Stimulated activated memory B cell treated with anti-CD40 and anti-IgM and Interleukin-4, amounts not matched to agents 10 μg/mL and 1 μg/mL and 100 μg/mL, for 72 hours (primary cell): ENCODE measurements at regions not wholly inside any gene's neighbourhood (a gene's known extent, or its start where the extent isn't known, plus 50 kb on each side); places are given as distances from the start of the nearest gene placed in this dataset.

ENCODE experiments used
- ATAC-seq: fragments of 150-1000 bp; cut with Tn5 transposase; 2 replicates; pipeline ENCODE4 v1.10.0; 2021
- H3K27ac Mint-ChIP-seq: one replicate; pipeline ENCODE4 v1.8.0; 2022; ENCODE audit warnings: mild to moderate bottlenecking, mixed read lengths
- H3K27me3 Mint-ChIP-seq: one replicate; pipeline ENCODE4 v1.8.0; 2022; ENCODE audit warnings: mixed read lengths
- H3K36me3 Mint-ChIP-seq: one replicate; pipeline ENCODE4 v1.8.0; 2022; ENCODE audit warnings: mixed read lengths
- H3K4me1 Mint-ChIP-seq: one replicate; pipeline ENCODE4 v1.8.0; 2022; ENCODE audit warnings: mixed read lengths
- H3K4me3 Mint-ChIP-seq: one replicate; pipeline ENCODE4 v1.8.0; 2022; ENCODE audit warnings: mild to moderate bottlenecking, moderate library complexity, mixed read lengths
- H3K9me3 Mint-ChIP-seq: one replicate; pipeline ENCODE4 v1.8.0; 2022; ENCODE audit warnings: mixed read lengths

- Mint-ChIP-seq H3K27ac (no peak overlapping the region), H3K9me3 (no peaks in the 10 kb centered on the region), H3K4me3 (no peak overlapping the region), H3K27me3 (no peaks in the 10 kb centered on the region), H3K36me3 (no peaks in the 10 kb centered on the region), H3K4me1 (peaks cover 14% of the 10 kb centered on the region)
- no peak for ATAC-seq
These were observed 59.9 kb upstream of the AP1S2 start for GRCh38 chrX:15914486-15914885.

DNA sequence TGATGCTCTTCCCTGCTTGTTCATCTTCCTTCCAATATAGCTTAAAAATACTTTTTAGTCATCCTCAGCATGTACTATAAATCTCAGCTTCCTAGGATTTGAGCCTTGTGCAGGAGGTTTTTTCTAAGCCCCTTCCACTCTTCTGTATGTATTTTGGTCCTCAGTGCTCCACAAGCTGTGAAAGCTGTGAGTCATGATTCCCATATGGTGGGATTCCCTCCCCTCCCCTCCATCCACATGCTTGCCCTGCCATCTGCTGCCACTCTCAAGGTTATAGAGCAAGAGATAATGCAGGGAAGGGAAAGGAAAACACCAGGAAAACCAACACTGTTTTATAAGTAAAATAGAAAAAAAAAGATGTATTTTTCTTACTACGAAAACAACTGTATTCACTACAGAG lies 58.5 kb upstream of the AP1S2 start:
- Mint-ChIP-seq H3K27ac (no peak overlapping the region), H3K9me3 (no peaks in the 10 kb centered on the region), H3K36me3 (no peaks in the 10 kb centered on the region), H3K4me3 (no peak overlapping the region), H3K4me1 (peaks cover 19% of the 10 kb centered on the region), H3K27me3 (no peaks in the 10 kb centered on the region)
- ATAC-seq = no peak

DNA sequence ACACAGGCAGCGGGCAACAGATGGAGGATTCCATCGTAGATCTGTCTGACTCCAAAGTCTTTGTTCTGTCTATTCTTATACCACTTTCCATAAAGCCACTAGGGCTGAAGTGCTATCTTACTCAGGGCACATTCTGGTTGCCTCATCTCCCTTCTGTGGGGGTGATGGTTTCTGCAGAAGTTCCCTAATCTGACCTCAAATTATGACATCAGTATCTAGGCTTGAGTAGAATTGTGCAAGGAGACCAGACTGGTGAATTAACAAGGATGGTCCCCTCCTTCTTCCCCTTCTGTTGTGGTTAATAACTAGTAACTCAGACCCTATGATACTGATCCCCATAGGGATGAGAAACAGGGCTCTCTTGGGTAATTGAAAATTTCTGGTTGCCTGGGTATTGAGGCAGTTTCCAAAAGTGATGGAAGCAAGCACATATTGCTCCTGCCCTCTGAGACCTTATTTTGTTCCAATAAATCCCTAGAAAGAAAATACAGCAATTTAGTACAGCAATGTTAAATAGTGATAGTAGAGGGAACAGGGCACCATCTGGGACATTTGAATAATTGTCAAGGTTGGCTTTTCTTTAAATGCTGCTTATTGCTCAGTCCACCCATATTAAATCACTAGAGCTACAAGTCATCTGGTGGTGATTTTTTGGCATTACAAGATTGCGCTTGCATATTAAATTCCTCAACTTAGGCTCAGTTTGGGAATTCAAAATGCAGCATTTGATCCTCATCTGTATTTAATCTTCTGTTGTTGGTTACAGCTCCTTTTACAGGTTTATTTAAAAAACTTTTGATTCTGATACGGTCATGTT lies 57.3 kb upstream of the AP1S2 start:
- H3K4me1 Mint-ChIP-seq = peaks cover 19% of the 10 kb centered on the region
- H3K9me3 Mint-ChIP-seq = no peaks in the 10 kb centered on the region
- no peaks in the 10 kb centered on the region for H3K27me3 Mint-ChIP-seq
- no peak overlapping the region for H3K27ac Mint-ChIP-seq
- H3K4me3 Mint-ChIP-seq = no peak overlapping the region
- ATAC-seq = peak; percentile 69
- no peaks in the 10 kb centered on the region for H3K36me3 Mint-ChIP-seq

DNA sequence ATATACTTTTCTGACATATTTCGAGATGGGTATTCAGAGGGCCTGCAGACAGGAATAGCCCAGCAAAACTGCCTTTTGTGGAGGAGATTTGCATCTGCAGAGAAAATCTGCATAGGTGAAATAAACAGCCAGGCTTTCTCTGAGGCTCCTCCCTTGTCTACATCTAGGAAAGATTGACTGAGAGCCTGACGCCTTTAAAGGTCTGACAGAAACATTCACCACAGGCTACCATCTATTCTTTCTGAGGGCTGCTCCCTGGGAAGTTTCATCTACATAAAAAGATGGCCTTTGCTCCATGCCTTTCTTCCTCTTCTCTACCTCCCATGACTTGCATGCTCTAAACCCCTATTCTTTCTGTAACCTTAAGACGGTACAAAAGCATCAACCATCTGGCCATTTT lies 55.0 kb upstream of the AP1S2 start:
- no peaks in the 10 kb centered on the region for H3K9me3 Mint-ChIP-seq
- H3K36me3 Mint-ChIP-seq = no peaks in the 10 kb centered on the region
- H3K4me1 Mint-ChIP-seq = peaks cover 12% of the 10 kb centered on the region
- no peaks in the 10 kb centered on the region for H3K27me3 Mint-ChIP-seq
- ATAC-seq = no peak
- no peak overlapping the region for H3K4me3 Mint-ChIP-seq
- no peak overlapping the region for H3K27ac Mint-ChIP-seq

- no peak overlapping the region for H3K4me3 Mint-ChIP-seq
- no peaks in the 10 kb centered on the region for H3K27me3 Mint-ChIP-seq
- H3K9me3 Mint-ChIP-seq = no peaks in the 10 kb centered on the region
- ATAC-seq = no peak
- peaks cover 12% of the 10 kb centered on the region for H3K4me1 Mint-ChIP-seq
- H3K27ac Mint-ChIP-seq = no peak overlapping the region
- no peaks in the 10 kb centered on the region for H3K36me3 Mint-ChIP-seq
These were observed 54.1 kb upstream of the AP1S2 start for GRCh38 chrX:15908603-15909290.

DNA sequence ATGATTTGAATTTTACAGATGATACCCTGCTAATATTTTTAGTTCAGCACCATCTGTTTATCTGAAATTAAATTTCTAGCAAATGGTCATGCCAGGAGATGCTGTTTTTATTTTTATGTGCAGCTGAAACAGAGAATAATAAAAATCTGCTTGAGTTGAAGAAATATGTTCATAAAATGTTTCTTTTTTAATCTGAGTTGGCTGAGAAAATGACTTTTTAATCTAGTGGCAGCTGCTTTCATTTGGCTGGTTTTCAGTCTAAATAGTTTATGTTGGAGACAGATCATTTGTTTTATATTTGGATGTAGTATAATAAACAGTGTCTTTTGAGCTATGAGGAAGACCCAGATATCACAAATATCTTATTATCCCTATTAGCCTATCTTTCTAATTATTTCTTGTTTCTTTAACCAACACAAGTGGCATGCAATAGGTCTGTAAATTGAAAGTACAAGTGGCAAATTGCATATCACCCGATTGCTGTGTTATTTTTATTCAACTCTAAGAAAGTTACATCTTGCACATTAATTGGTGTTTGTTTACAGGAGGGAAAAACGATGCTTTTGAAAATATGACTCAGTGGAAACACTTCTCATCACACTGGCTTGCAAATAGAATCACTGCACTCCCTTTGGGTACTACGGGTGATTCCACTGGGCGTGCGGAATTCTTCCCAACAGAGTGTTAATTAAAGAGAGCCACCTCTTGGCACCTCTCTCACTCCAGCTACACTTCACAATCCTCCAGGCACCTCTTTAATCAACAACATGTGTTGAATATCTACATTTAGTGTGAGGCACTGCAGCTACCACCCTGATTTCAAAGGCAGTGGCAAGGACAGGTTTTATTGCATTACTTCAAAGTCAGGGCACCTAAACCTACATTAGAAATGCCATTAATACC lies 51.7 kb upstream of the AP1S2 start:
- Mint-ChIP-seq H3K4me3 (no peak overlapping the region), H3K36me3 (peaks cover 5% of the 10 kb centered on the region), H3K27me3 (no peaks in the 10 kb centered on the region), H3K9me3 (peaks cover 5% of the 10 kb centered on the region), H3K4me1 (peaks cover 16% of the 10 kb centered on the region), H3K27ac (no peak overlapping the region)
- no peak for ATAC-seq
